Erythroblast (primary cell): ENCODE measurements at regions not wholly inside any gene's neighbourhood (a gene's known extent, or its start where the extent isn't known, plus 50 kb on each side); places are given as distances from the start of the nearest gene placed in this dataset.

Experiments
- DNase-seq, 2 experiments: peaks; one replicate each; lab custom pipeline; 2025; lab: John Stamatoyannopoulos, UW
- GATA1 ChIP-seq: IDR thresholded peaks from 2 replicates; pipeline ENCODE4 v1.6.1; 2011; ENCODE audit warnings: low read depth, mild to moderate bottlenecking, control low read depth, low read length, moderate library complexity
- POLR2A ChIP-seq: IDR thresholded peaks from 2 replicates; pipeline ENCODE4 v1.6.1; 2011; ENCODE audit warnings: mild to moderate bottlenecking, low read length

DNA sequence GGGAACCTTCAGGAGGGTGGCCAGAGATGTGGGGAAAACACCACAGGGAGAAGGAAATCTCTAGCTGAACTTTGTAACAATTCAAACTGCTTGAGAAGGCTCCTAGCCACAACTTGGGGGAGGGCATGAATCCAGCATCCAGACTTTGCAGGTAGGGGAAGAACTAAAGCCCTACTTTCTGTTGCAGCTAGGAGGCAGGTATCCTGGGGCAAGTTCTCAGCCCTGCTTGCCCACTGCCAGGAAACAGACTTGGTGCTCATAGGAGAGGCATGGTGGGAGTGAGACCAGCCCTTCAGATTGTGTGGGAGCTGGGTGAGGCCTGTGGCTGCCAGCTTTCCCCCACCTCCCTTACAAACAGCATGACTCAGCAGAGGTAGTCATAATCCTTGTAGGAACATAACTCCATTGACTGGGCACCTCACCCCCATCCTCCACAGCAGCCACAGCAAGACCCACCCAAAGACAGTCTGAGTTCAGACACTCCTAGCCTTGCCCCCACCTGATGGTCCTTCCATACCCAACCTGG is 209.5 kb upstream of the CPEB2 start:
- DNase-seq: no peak
- TF ChIP-seq GATA1: no peak
- no peak for TF ChIP-seq POLR2A

DNA sequence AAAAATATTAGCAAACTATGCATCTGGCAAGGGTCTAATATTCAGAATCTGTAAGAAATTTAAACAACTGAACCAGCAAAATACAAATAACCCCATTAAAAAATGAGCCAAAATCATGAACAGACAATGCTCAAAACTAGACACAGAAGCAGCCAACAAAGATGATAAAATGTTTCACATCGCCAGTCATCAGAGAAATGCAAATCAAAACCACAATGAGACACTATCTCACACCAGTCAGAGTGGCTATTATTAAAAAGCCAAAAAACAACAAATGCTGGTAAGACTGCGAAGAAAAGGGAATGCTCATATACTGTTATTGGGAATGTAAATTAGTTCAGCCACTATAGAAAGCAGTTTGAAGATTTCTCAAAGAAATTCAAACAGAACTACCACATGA is 201.3 kb upstream of the CPEB2 start:
- DNase-seq: no peak
- TF ChIP-seq GATA1 (no peak), POLR2A (no peak)

DNA sequence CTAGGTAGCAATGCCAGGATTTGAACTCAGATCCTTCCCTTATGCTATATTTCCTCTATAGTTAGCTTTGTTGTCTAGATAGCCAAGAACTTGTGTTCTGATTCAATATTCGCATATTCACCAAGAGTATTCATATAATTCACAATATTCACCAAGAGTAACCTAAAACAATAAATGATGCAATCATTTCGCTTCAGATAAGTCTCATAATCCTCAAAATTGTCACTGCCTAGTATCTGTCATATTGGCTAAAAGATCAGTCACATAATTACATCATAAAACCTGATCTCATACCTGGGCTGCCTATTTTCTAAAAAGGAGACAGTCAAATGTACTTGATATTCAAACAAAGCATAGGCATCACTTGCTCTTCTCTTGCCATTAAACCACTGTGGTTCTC is 199.7 kb upstream of the CPEB2 start:
- no peak for DNase-seq
- TF ChIP-seq GATA1 (no peak), POLR2A (no peak)

DNA sequence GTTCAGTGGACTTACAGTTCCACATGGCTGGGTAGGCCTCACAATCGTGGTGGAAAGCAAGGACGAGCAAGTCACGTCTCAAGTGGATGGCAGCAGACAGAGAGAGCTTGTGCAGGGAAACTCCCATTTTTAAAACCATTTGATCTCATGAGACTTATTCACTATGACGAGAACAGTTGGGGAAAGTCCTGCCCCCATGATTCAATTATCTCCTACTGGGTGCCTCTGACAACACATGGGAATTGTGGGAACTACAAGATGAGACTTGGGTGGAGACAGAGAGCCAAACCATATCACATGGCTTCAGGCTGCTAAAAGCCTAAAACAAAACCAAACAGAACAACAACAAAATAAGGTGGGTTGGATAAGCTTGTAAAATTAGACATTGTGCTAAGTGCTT is 194.4 kb upstream of the CPEB2 start:
- no peak for DNase-seq
- TF ChIP-seq POLR2A (no peak), GATA1 (no peak)

DNA sequence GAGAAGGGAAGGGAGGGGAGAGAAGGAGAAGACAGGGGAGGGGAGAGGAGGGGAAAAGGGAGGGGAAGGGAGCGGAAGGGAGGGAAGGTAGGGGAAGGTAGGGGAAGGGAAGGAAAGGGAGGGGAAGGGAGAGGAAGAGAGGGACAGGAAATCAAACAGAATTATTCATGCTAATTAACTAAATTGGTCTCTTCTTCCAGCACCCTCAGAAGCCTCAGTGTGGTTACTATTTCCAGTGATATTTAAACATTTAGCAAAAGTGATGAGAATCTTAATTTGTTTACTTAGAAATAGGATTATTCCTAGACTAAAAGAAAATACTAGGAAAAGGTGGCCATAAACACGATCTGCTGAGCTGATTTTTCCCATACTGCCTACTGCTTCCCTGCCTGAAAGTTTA is 193.1 kb upstream of the CPEB2 start:
- TF ChIP-seq GATA1 (no peak), POLR2A (no peak)

DNA sequence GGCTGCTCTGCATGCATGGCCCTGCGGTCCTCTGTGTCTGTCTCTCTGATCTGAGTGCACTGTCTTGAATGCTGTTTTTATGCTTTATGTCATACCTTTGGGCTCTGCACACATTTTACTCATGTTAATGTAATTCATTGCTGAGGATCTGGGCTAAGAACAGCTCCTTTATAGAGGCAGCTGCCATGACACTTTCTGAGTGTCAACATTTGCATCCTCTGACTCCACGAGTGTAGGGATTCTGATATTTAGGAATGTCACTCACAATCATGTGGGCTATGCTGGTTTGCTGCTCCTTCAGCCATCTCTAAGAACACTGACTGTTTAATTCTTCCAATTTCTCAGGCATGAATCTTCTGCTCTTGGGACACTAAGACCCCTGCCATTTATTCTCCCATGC is 192.2 kb upstream of the CPEB2 start:
- no peak for DNase-seq
- no peak for TF ChIP-seq POLR2A
- TF ChIP-seq GATA1: no peak

More for the DNA sequence above, 193.1 kb upstream of the CPEB2 start:
- DNase-seq: no peak

DNA sequence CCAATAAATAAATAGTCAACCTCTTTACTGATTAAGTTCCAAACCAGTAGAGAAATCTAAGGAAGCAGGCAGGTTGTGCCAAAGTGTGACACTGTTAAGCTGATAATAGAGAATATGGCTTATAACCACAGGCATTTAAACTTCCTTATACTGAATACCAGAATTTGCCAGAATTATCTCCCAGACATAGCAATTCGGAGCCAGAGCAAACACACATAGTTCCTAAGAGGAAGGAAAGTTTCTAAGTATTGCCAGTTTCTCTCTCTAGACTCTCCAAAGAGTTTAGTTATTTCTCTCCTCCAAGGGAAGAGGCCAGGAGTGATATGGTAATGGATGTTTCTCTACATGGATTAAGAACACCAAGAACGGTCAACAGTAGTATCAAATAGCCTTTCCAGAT is 191.7 kb upstream of the CPEB2 start:
- no peak for TF ChIP-seq POLR2A
- TF ChIP-seq GATA1: no peak
- DNase-seq: no peak

DNA sequence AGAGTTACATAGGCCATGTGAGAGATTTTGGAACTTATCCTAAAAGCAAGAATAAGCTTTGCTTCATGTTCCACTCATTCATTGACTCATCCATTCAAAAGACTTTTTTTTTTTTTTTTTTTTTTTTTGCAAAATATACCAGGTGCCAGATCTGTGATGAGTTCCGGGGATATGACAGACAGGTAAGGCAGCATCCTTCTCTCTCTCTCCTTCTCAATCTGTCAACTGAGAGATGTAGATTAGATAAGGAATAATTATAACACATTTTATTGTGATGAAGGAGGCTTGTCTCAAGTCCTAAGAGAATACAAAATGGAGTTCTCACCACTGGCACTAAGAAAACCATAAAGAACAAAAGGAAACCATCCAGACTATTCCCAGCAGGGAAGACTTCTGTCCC is 190.2 kb upstream of the CPEB2 start:
- TF ChIP-seq POLR2A (no peak), GATA1 (no peak)

DNA sequence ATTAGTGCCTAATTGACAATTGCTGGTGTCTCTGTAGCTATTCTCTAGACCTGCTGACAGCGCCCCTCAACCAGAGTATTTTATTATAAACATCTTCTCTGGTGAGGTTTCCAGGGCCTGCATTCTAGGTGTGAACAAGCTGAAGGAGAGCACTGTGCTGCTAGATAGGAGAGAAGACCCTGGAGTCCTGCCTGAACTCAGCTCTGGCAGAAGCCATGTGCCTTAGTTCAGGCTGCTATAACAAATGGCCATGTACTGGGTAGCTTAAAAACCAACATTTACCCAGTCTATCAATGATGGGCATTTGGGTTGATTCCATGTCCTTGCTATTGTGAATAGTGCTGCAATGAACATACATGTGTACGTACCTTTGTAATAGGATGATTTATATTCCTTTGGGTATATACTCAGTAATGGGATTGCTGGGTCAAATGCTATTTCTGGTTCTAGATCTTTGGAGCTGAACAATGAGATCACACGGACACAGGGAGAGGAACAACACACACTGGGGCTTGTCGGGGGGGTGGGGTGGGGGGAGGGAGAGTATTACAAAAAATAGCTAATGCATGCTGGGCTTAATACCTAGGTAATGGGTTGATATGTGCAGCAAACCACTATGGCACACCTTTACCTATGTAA is 185.5 kb upstream of the CPEB2 start:
- TF ChIP-seq GATA1 (no peak), POLR2A (no peak)
- DNase-seq: no peak

More for the DNA sequence above, 190.2 kb upstream of the CPEB2 start:
- no peak for DNase-seq

DNA sequence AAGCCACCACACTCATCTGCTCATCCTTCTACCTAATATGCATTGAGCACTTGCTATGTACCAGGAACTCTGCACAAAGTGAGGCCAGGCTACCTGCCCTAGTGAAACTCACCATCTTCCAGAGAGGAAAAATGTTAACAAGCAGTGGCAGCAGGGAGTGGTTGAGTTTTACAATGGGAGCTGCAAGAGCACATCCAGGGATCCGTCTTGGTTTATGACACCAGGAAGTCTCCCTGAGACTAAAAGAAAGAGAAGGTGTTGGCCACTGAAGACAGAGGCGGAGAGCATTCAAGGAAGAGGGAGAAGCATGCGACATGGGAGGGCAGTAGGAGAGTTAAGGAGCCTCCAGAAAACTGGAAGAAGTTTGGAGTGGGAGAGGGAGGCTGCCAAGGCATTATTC is 178.1 kb upstream of the CPEB2 start:
- TF ChIP-seq POLR2A (no peak), GATA1 (no peak)
- no peak for DNase-seq

DNA sequence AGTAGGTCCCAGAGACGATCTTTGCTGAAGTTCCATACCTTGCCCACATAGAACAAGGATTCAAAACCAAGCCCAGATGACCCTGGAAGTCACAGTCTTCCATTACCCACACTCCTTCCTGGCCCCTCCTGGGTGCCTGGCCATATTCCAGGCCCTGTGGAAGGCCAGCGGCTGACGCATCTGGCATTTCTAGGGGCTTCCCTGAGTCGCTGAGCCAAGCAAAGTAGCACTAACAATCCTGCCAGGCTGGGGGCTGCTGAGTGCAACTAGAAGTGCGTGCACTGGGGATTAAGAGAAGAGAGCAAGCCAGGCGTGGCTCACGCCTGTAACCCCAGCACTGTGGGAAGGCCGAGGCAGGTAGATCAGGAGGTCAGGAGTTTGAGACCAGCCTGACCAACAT is 175.2 kb upstream of the CPEB2 start:
- no peak for DNase-seq
- TF ChIP-seq POLR2A: no peak
- no peak for TF ChIP-seq GATA1

DNA sequence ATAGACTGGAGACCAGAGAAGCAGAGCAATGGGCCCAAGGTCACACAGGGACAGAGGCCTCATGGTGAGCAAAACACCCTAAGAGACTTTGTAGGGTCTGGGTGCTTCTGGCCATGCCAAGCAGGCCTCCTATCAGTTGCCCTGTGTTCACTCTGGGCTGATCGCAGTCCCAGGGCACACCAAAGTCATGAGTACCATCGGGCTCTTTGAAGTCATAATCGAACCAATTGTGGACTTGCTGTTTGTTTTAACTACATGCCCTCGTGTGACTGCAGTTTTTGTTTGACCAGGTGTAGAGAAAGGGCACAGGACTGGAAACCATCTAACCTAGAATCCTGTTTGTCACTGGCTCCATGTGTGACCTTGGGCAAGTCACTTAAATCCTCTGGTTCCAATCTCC is 172.5 kb upstream of the CPEB2 start:
- TF ChIP-seq GATA1 (no peak), POLR2A (no peak)
- DNase-seq: no peak

DNA sequence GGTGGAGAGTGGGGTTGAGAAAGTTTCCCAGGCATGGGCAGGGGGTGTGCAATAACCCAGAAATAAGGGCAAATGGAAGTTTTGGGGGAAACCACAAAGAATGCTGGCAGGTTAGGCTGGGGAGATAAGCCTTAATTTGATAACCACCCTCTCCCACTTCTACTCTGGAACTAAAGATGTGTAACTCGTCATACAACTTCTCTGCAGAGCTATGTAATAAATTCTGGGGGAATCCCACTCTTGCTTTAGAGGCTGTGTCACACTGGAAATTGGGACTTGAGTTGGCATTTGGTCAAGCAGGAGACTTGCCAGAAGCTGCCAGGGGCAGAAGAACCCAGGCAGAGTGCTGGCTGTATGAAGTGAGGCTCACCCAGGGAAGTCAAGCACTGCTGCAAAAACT is 170.9 kb upstream of the CPEB2 start:
- no peak for DNase-seq
- no peak for TF ChIP-seq POLR2A
- no peak for TF ChIP-seq GATA1

DNA sequence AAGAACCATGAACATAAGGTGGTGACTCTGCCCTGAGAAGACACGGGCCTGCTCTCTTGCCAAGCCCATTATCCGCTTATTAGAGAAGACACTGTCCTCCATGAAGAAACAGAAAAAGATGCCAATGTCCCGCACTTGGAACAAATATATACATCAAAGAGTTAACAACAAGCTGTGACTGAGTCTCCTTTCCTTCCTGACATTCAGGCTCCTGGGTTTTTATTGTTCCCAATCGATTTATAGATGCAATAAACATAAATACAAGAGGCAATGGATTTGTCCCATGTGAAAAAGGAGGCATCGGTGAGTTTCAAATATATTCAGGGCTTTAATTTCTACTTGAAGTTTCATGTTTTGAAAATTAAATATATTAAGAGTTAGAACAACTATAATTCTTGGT is 169.2 kb upstream of the CPEB2 start:
- no peak for DNase-seq
- TF ChIP-seq POLR2A: no peak
- no peak for TF ChIP-seq GATA1

DNA sequence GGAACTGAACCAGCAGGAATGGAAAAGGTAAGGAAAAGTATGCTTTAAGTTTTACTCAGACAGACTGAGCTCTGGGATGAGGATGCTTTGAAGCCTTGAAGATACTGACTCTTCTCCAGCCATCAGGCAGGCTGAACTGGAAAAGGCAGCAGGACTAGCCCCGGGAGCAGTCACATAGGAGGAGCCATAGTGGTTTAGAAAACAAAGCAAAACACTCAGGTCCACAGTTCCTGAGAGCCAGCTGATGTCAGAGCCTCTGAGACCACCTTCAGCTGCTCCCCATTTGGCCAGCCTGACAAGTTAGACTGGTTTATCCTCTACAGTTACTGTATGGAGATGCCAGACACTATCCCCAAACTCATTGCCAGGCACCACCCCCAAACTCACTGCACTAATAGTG is 167.9 kb upstream of the CPEB2 start:
- no peak for DNase-seq
- TF ChIP-seq POLR2A (no peak), GATA1 (no peak)

DNA sequence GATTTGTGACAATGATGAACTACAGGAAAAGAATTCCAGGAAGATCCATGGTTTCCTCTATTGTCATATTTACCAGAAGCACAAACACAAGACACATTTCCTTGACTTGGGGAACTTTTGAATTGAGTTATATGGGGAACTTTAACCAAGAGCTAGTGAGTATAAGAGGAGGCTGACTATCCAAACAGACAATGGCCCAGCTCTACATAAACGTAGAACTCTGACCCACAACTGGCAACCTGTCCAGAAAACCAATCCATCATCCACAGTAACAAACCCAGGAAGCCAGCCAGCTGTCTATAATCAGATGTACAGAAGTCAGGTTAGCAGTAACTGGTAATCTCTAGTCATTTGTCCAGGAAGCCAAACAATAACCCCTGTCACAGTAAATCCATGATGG is 167.0 kb upstream of the CPEB2 start:
- no peak for DNase-seq
- TF ChIP-seq GATA1 (no peak), POLR2A (no peak)
